Fibroblast of pulmonary artery (primary cell): ENCODE measurements at regions not wholly inside any gene's neighbourhood (a gene's known extent, or its start where the extent isn't known, plus 50 kb on each side); places are given as distances from the start of the nearest gene placed in this dataset.

Experiments used
- DNase-seq: peaks from one replicate; pipeline ENCODE4 v3.0.0-alpha.2; 2010; ENCODE audit warnings: low read depth
- H3K4me3 ChIP-seq: replicated peaks from 2 replicates; pipeline ENCODE4 v1.5.1; 2011; ENCODE audit warnings: low read depth, mild to moderate bottlenecking, control low read depth, low read length, moderate library complexity
- CTCF ChIP-seq: IDR thresholded peaks from 2 replicates; pipeline ENCODE4 v1.5.1; 2011; ENCODE audit warnings: mild to moderate bottlenecking, control low read depth, low read length, inconsistent platforms; ENCODE audit errors: missing control alignments

DNA sequence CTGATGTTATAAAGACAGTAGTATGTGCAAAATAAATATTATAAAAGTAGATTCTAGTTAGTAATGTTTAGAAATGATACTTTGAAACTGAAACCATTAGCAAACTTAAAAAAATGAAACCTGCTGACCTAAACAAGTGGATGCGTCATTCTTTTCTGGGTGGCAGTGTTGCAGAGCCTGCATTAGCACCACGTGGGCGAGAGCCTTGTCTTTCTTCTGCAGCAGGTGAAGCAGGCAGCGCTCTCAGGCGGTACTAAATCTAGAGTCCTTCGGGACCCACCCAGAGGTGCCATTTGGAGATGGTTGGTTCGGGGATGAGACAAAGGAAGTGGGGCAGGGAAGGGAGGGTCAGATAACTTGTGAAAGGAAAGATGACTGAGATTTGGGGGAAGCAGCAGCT is 759.1 kb upstream of the IGFBP3 start:
- TF ChIP-seq CTCF, result no peak
- H3K4me3 ChIP-seq, result no peak overlapping the region
- DNase-seq, result no peak

DNA sequence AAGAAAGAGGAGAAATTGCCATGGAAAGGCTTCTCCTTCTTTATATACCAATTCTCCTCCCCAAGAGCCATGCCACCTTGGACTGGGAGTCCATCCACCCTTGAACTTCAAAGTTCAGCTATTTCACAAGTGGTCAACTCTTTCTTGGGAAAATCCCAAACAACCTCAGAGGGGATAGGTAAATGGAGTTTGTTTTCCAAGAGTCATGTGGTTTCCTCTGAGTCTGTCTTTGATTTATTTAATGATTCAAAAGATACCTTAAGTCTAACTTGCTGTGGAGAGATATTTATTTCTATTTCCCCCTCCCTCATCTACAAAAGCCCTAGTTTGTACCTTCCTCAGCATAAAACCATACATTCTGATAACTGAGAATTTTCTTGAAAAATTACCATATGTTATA is 758.6 kb upstream of the IGFBP3 start:
- DNase-seq, result no peak
- no peak overlapping the region for H3K4me3 ChIP-seq
- TF ChIP-seq CTCF, result no peak

DNA sequence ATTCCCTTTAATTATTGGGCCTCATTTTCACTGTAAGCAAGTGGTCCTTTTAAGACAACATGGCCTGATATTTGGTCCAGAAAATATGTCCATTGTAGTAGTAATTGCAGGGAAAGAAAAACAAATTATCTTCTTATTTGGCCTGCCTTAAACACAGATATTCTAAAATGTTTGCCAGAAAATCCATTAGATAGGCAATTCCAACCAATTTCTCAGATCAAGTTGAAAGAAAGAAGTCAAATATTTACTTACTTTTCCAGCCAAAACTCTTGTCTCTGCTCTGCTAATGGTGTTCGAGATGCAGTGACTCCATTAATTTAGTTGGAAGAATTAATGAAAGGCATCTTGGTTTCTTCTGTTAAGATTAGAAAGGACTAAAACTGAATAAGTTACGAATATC is 757.3 kb upstream of the IGFBP3 start:
- no peak for DNase-seq
- TF ChIP-seq CTCF, result no peak

DNA sequence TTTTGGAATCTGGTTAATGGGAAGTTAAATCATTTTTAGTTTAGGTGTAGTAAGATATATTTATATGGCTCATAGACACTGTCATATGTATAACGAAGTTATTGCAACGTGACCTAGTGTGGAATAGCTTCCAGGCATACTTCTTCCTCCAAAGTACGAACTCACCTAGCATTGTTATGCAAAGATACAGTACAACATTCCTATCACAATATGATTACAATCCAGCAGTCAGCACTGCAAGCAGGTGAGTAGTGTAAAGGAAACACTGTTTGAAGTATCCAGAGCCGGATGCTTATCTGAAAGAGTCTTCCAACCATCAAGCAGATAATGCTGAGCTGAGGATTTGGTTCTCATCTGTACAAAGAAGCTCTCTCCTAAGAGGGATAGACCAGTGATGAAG is 754.4 kb upstream of the IGFBP3 start:
- TF ChIP-seq CTCF, result no peak
- no peak for DNase-seq
- H3K4me3 ChIP-seq, result no peak overlapping the region

More for the DNA sequence above, 757.3 kb upstream of the IGFBP3 start:
- H3K4me3 ChIP-seq, result no peak overlapping the region

GRCh38 chr7:46672861-46673260 is 751.8 kb upstream of the IGFBP3 start:
- no peak overlapping the region for H3K4me3 ChIP-seq
- DNase-seq, result no peak
- TF ChIP-seq CTCF, result no peak

DNA sequence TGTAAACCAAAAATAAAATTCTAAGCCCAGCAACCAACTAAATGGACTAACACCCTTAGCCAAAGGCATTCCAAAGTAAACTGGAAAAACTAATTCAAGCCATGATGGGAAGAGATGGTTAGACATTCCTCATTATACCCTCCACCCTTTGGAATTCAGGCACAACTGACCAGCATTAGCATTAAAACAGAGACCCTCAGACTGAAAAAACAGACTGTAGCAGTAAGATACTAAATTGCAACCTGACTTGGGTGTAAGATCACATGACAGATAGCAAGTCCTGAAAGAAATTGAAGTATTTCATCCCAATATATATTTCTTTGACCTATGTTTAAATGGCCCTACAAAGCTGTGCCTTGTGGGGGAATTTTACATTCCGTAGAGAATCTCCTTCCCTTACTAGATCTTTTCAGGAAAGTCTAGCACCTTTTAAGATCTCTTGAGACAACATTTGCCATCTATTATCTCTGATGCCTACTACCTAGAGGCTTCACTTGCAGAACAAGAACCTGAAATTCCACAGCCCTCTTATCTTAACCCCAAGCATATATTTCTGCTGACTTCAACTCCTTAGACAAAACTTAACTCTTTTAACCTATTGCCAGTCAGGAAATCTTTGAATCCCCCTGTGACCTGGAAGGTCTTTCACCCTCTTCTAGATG is 750.2 kb upstream of the IGFBP3 start:
- H3K4me3 ChIP-seq, result no peak overlapping the region
- TF ChIP-seq CTCF, result no peak
- DNase-seq, result no peak

DNA sequence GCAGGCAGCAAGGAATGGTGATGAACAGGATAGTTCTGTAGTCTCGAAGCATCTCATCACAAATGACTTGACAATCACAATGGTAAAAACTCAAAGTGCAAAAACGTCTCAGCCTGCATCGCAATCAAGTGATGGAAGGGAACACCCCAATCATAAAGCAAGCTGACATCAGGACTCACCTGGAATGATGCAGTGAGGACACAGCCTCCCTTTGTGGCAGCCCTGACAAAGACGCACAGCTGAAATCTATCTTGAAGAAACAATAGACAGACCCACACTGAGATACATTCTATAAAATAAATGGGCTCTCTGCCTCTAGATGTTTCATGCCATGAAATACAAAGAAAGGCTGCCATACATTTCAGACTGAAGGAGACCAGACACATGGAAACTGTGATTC is 748.0 kb upstream of the IGFBP3 start:
- H3K4me3 ChIP-seq, result no peak overlapping the region
- DNase-seq, result no peak
- TF ChIP-seq CTCF, result no peak
